Mesenchymal stem cell (in vitro differentiated cells and primary cell): ENCODE measurements at regions not wholly inside any gene's neighbourhood (a gene's known extent, or its start where the extent isn't known, plus 50 kb on each side); places are given as distances from the start of the nearest gene placed in this dataset.

Experiments
- DNase-seq: peaks from one replicate; pipeline ENCODE4 v3.0.0-alpha.2; 2013
- H2AFZ ChIP-seq: one replicate; pipeline ENCODE4 v1.6.1; 2013; ENCODE audit warnings: low read depth, mild to moderate bottlenecking, control low read depth, inconsistent platforms, low read length, moderate library complexity
- H2AK5ac ChIP-seq: 2 replicates; pipeline ENCODE4 v1.6.1; 2013; ENCODE audit warnings: low read length, moderate library complexity, mild to moderate bottlenecking, inconsistent platforms; ENCODE audit not compliant: severe bottlenecking
- H2BK120ac ChIP-seq: one replicate; pipeline ENCODE4 v1.6.1; 2013; ENCODE audit warnings: low read depth, mild to moderate bottlenecking, inconsistent platforms, low read length, moderate library complexity
- H2BK12ac ChIP-seq, 2 experiments: one replicate each; pipeline ENCODE4 v1.6.1; 2013; ENCODE audit warnings: inconsistent platforms in 2 of 2, low read length in 2 of 2, mild to moderate bottlenecking in 2 of 2, moderate library complexity in 2 of 2, control low read depth in 1 of 2
- H2BK15ac ChIP-seq: one replicate; pipeline ENCODE4 v1.6.1; 2013; ENCODE audit warnings: mild to moderate bottlenecking, low read depth, inconsistent platforms; ENCODE audit not compliant: poor library complexity, severe bottlenecking
- H2BK5ac ChIP-seq: 2 replicates; pipeline ENCODE4 v1.6.1; 2013; ENCODE audit warnings: low read depth, mild to moderate bottlenecking, low read length, control low read depth, inconsistent platforms; ENCODE audit not compliant: poor library complexity, severe bottlenecking
- H3K14ac ChIP-seq, 2 experiments: one replicate each; pipeline ENCODE4 v1.6.1; 2013; ENCODE audit warnings: inconsistent platforms in 2 of 2, low read length in 2 of 2, control low read depth in 1 of 2, mild to moderate bottlenecking in 1 of 2, moderate library complexity in 1 of 2
- H3K18ac ChIP-seq, 2 experiments: one replicate each; pipeline ENCODE4 v1.6.1; 2013; ENCODE audit warnings: inconsistent platforms in 2 of 2, low read length in 2 of 2, control low read depth in 1 of 2, low read depth in 1 of 2, mild to moderate bottlenecking in 1 of 2
- H3K23ac ChIP-seq, 2 experiments: one replicate each; pipeline ENCODE4 v1.6.1; 2013; ENCODE audit warnings: inconsistent platforms in 2 of 2, low read length in 2 of 2, mild to moderate bottlenecking in 2 of 2, moderate library complexity in 2 of 2, control low read depth in 1 of 2
- H3K27ac ChIP-seq: 2 replicates; pipeline ENCODE4 v1.5.1; 2013; ENCODE audit warnings: mild to moderate bottlenecking, moderate library complexity, low read length, control low read depth, inconsistent platforms; ENCODE audit not compliant: poor library complexity, severe bottlenecking
- H3K27me3 ChIP-seq, 2 experiments: 2 replicates each; pipeline versions ENCODE4 v1.6.1 to v1.7.0; 2013; ENCODE audit warnings: low read length in 2 of 2, mild to moderate bottlenecking in 2 of 2, moderate library complexity in 2 of 2, control low read depth in 1 of 2, inconsistent platforms in 1 of 2; ENCODE audit not compliant: control insufficient read depth in 1 of 2, insufficient read depth in 1 of 2
- H3K36me3 ChIP-seq, 2 experiments: 2 replicates each; pipeline versions ENCODE4 v1.6.1 to v1.7.0; 2013; ENCODE audit warnings: low read length in 2 of 2, control low read depth in 1 of 2, inconsistent platforms in 1 of 2, low read depth in 1 of 2, mild to moderate bottlenecking in 1 of 2; ENCODE audit not compliant: insufficient read depth in 2 of 2, control insufficient read depth in 1 of 2
- H3K4ac ChIP-seq, 2 experiments: one replicate each; pipeline ENCODE4 v1.6.1; 2013; ENCODE audit warnings: inconsistent platforms in 2 of 2, low read length in 2 of 2, mild to moderate bottlenecking in 2 of 2, moderate library complexity in 2 of 2, control low read depth in 1 of 2, low read depth in 1 of 2
- H3K4me1 ChIP-seq: 2 replicates; pipeline ENCODE4 v1.6.1; 2013; ENCODE audit warnings: low read depth, low read length, control low read depth; ENCODE audit not compliant: control insufficient read depth, insufficient read depth
- H3K4me2 ChIP-seq: 2 replicates; pipeline ENCODE4 v1.6.1; 2013; ENCODE audit warnings: low read length, mild to moderate bottlenecking, inconsistent platforms; ENCODE audit not compliant: poor library complexity, severe bottlenecking
- H3K4me3 ChIP-seq, 2 experiments: 2 replicates each; pipeline versions ENCODE4 v1.5.1 to v1.7.0; 2013; ENCODE audit warnings: low read length in 2 of 2, mild to moderate bottlenecking in 2 of 2, control low read depth in 1 of 2, low read depth in 1 of 2; ENCODE audit not compliant: insufficient read depth in 1 of 2
- H3K79me1 ChIP-seq: replicated peaks from 2 replicates; pipeline ENCODE4 v1.6.1; 2013; ENCODE audit warnings: mild to moderate bottlenecking, control low read depth, low read length, inconsistent platforms; ENCODE audit not compliant: poor library complexity, severe bottlenecking
- H3K9ac ChIP-seq: 2 replicates; pipeline ENCODE4 v1.7.0; 2013; ENCODE audit warnings: mild to moderate bottlenecking, low read length, moderate library complexity
- H3K9me3 ChIP-seq: 2 replicates; pipeline ENCODE4 v1.7.0; 2013; ENCODE audit warnings: mild to moderate bottlenecking, low read length; ENCODE audit not compliant: control insufficient read depth
- H4K8ac ChIP-seq: one replicate; pipeline ENCODE4 v1.6.1; 2013; ENCODE audit warnings: inconsistent platforms, mild to moderate bottlenecking, low read length, moderate library complexity
- H4K91ac ChIP-seq: one replicate; pipeline ENCODE4 v1.6.1; 2013; ENCODE audit warnings: mild to moderate bottlenecking, low read length, inconsistent platforms
- WGBS: methylation state at CpG from one replicate; pipeline ENCODE4 v1.1.7; 2013; ENCODE audit warnings: mixed read lengths; 5-methylcytosine and 5-hydroxymethylcytosine counted together

GRCh38 chr15:39113741-39114140, 467.1 kb upstream of the THBS1 start:
- Histone ChIP-seq H2BK120ac (no peak overlapping the region), H3K27me3 (no peaks in the 10 kb centered on the region), H3K14ac (no peak overlapping the region), H3K4me2 (no peak overlapping the region), H2AFZ (no peak overlapping the region), H3K9ac (no peak overlapping the region), H3K36me3 (no peaks in the 10 kb centered on the region), H3K27ac (no peak overlapping the region), H3K4me1 (no peaks in the 10 kb centered on the region), H3K23ac (no peak overlapping the region), H2BK12ac (no peak overlapping the region), H3K18ac (peak overlapping the region in 1 of 2 experiments; percentile 28), H2BK15ac (no peak overlapping the region), H3K4ac (no peak overlapping the region), H3K79me1 (no peaks in the 10 kb centered on the region), H3K9me3 (peaks cover 9% of the 10 kb centered on the region), H3K4me3 (no peak overlapping the region), H4K91ac (no peak overlapping the region), H2BK5ac (no peak overlapping the region), H4K8ac (no peak overlapping the region), H2AK5ac (no peak overlapping the region)
- WGBS = 69% methylated on average over 2 of the region's 3 CpGs
- no peak for DNase-seq

DNA sequence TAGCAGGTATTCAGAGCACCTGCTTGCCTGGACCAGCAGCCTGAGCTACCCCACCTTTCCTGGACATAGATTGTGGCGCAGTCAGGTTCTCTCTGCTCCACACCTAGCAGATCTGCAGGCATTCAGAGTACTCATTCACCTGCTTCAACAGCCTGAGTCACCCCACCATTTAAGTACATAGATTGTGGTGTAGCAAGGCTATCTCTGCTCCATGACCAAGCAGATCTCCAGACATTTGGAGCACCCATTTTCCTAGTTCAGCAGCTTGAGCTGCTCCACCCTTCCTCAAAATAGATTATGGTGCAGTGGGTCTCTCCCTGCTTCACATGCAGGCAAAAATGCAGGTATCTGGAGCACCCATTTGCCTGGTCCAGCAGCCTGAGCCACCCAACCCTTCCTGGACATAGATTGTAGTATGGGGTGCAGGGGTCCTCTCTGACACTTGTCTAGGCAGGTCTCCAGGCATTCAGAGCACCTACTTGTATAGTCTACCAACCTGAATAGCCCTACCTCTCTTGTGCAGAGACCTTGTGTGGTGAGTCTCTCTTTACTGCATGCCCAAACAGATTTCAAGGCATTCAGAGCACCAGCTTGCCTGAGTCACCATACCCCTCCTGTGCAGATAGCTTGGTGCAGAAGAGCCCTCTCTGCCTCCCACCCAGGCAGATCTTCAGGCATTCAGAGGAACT, 466.0 kb upstream of the THBS1 start:
- Histone ChIP-seq H3K9me3 (peaks cover 9% of the 10 kb centered on the region), H3K18ac (no peak overlapping the region), H3K23ac (no peak overlapping the region), H3K4me2 (no peak overlapping the region), H3K4me3 (no peak overlapping the region), H2BK12ac (no peak overlapping the region), H2BK5ac (no peak overlapping the region), H2AK5ac (no peak overlapping the region), H2BK15ac (no peak overlapping the region), H3K4ac (no peak overlapping the region), H4K8ac (peak overlapping the region; percentile 29), H2BK120ac (no peak overlapping the region), H3K27ac (no peak overlapping the region), H3K36me3 (no peaks in the 10 kb centered on the region), H4K91ac (no peak overlapping the region), H3K27me3 (no peaks in the 10 kb centered on the region), H3K79me1 (no peaks in the 10 kb centered on the region), H2AFZ (no peak overlapping the region), H3K4me1 (no peaks in the 10 kb centered on the region), H3K9ac (no peak overlapping the region), H3K14ac (peak overlapping the region in 1 of 2 experiments; percentile 22)
- DNase-seq = no peak
- 100% methylated on average over 1 of the region's 1 CpG for WGBS

- Histone ChIP-seq H3K18ac (no peak overlapping the region), H3K4me2 (no peak overlapping the region), H2BK5ac (no peak overlapping the region), H2BK120ac (no peak overlapping the region), H3K79me1 (no peaks in the 10 kb centered on the region), H3K4ac (no peak overlapping the region), H2BK12ac (no peak overlapping the region), H3K14ac (peak overlapping the region in 1 of 2 experiments; percentile 22), H2BK15ac (no peak overlapping the region), H3K27me3 (no peaks in the 10 kb centered on the region), H3K4me3 (no peak overlapping the region), H3K36me3 (no peaks in the 10 kb centered on the region), H4K8ac (no peak overlapping the region), H4K91ac (no peak overlapping the region), H3K9me3 (peaks cover 9% of the 10 kb centered on the region), H2AK5ac (no peak overlapping the region), H3K27ac (no peak overlapping the region), H3K23ac (no peak overlapping the region), H3K9ac (no peak overlapping the region), H2AFZ (no peak overlapping the region), H3K4me1 (no peaks in the 10 kb centered on the region)
- DNase-seq = peak; percentile 28
- 97% methylated on average over 2 of the region's 2 CpGs for WGBS
These were observed 465.4 kb upstream of the THBS1 start for GRCh38 chr15:39115379-39116057.

- Histone ChIP-seq H4K8ac (no peak overlapping the region), H3K27ac (no peak overlapping the region), H3K18ac (no peak overlapping the region), H3K4me3 (no peak overlapping the region), H3K4me1 (no peaks in the 10 kb centered on the region), H3K4ac (no peak overlapping the region), H3K9me3 (peaks cover 9% of the 10 kb centered on the region), H3K79me1 (no peaks in the 10 kb centered on the region), H3K27me3 (no peaks in the 10 kb centered on the region), H3K4me2 (no peak overlapping the region), H2AK5ac (no peak overlapping the region), H3K9ac (peak overlapping the region; percentile 71), H2BK15ac (no peak overlapping the region), H2BK120ac (no peak overlapping the region), H3K36me3 (no peaks in the 10 kb centered on the region), H2BK12ac (no peak overlapping the region), H4K91ac (no peak overlapping the region), H3K23ac (no peak overlapping the region), H2BK5ac (no peak overlapping the region), H3K14ac (no peak overlapping the region), H2AFZ (no peak overlapping the region)
- WGBS = 92% methylated on average over 2 of the region's 2 CpGs
- DNase-seq = no peak
These were observed 462.4 kb upstream of the THBS1 start for GRCh38 chr15:39118510-39118909.
